ENCODE measurements at regions not wholly inside any gene's neighbourhood (a gene's known extent, or its start where the extent isn't known, plus 50 kb on each side); places are given as distances from the start of the nearest gene placed in this dataset.

DNA sequence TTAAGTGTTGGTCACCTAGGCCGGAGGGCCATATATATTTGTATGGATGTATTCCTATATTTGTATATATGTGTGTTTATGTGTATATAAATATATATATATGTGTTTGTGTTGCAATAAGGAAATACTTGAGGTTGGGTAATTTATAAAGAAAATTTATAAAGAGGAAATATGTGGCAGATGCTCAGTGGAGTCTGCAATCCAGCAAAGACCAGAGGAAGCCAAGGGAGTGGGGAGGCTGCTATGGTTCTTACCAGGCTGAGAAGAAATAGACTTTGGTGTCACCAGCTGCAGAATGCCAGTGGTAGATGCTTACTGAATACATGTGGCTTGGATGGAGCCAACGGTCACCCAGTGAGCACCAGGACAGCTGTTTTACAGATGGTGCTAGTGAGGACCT lies 97.4 kb upstream of the ELOVL5 start:
- TF ChIP-seq, protein P1, sequence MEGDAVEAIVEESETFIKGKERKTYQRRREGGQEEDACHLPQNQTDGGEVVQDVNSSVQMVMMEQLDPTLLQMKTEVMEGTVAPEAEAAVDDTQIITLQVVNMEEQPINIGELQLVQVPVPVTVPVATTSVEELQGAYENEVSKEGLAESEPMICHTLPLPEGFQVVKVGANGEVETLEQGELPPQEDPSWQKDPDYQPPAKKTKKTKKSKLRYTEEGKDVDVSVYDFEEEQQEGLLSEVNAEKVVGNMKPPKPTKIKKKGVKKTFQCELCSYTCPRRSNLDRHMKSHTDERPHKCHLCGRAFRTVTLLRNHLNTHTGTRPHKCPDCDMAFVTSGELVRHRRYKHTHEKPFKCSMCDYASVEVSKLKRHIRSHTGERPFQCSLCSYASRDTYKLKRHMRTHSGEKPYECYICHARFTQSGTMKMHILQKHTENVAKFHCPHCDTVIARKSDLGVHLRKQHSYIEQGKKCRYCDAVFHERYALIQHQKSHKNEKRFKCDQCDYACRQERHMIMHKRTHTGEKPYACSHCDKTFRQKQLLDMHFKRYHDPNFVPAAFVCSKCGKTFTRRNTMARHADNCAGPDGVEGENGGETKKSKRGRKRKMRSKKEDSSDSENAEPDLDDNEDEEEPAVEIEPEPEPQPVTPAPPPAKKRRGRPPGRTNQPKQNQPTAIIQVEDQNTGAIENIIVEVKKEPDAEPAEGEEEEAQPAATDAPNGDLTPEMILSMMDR (IDR thresholded peaks at IDR 0.05; ENCODE audit: low read depth, low read length) = no peak
- DNase-seq (ENCODE audit: low read depth in 2 of 2) = no peak
- no peak overlapping the region for H3K4me3 ChIP-seq (replicated peaks in 1 of 2; ENCODE audit: low read depth in 2 of 2, low read length in 2 of 2)

DNA sequence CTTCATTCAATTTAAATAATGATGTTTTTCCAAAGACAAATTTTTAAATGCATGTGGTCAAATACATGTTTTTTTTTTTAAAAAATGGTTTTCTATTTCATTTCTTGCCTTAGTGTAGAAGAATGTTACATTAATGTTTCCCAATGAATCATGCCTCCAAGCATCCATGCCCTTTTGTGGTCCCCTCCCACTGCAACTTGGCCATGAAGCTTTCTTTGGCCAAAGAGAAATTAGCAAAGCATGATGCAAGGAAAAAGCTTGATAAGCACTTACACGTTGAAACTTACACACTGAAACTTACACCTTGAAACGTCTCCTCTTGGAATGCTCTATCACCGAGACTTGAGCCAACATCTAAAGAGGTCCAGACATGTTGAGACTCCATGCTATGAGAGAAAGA lies 93.0 kb upstream of the ELOVL5 start:
- DNase-seq (ENCODE audit: low read depth in 2 of 2) = peak; percentile 57 to 63
- H3K4me3 ChIP-seq (replicated peaks in 1 of 2; ENCODE audit: low read depth in 2 of 2, low read length in 2 of 2) = no peak overlapping the region

DNA sequence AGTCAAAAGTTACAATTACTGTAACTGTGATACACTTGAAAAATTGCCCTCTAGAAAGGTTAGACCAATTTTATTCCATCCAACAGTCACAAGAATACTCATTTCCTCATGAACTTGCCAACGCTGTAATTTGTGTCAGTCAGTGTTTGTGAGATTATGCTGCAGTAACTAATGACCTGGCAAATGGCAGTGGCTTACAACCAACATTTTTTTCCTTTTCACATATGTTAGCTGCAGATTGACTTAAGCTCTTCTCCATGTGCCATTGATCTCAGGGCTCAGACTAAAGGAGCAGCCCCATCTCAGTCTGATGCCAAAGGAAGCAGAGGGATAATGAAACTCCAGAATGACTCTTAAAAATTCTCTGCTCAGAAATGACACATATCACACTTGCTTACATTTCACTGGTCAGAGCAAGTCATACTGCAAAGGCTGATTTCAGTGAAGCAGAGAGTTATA lies 92.3 kb upstream of the ELOVL5 start:
- DNase-seq (ENCODE audit: low read depth in 2 of 2) = no peak

More for the DNA sequence above, 93.0 kb upstream of the ELOVL5 start:
- TF ChIP-seq, protein P1 (IDR thresholded peaks at IDR 0.05; ENCODE audit: low read depth, low read length) = no peak

DNA sequence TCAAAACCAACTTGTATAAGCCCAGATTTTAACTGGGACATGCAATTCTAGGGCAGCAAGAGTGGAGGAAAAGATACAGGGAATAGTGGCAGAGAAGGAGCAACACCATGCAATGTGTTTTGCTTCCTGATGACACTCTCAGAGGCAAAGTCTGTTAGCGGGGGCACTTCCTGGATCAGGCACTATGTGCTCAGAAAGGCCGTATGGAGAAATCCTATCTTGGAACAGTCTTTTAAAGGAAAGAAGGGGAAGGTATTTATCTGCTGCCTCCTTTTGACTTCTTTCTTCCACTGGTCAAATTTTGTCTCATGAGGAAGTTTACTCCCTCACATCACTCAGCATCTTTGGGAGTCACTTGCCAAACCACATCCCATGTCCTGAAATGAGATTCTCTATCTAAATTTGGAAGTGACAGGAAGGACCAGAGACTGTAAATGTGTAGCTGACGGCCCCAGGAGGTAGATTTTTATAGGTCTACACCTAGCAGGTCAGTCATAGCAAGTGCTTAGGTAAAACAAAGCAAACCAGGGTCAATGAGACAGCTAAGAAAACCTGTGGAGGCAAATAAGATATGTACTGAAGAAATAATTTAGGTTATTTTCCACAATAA lies 91.7 kb upstream of the ELOVL5 start:
- peak; percentile 11 to 40 for DNase-seq (ENCODE audit: low read depth in 2 of 2)
- H3K4me3 ChIP-seq (replicated peaks in 1 of 2; ENCODE audit: low read depth in 2 of 2, low read length in 2 of 2) = no peak overlapping the region
- TF ChIP-seq, protein P1 (IDR thresholded peaks at IDR 0.05; ENCODE audit: low read depth, low read length) = no peak

More for the DNA sequence above, 92.3 kb upstream of the ELOVL5 start:
- TF ChIP-seq, protein P1 (IDR thresholded peaks at IDR 0.05; ENCODE audit: low read depth, low read length) = no peak
- no peak overlapping the region for H3K4me3 ChIP-seq (replicated peaks in 1 of 2; ENCODE audit: low read depth in 2 of 2, low read length in 2 of 2)

DNA sequence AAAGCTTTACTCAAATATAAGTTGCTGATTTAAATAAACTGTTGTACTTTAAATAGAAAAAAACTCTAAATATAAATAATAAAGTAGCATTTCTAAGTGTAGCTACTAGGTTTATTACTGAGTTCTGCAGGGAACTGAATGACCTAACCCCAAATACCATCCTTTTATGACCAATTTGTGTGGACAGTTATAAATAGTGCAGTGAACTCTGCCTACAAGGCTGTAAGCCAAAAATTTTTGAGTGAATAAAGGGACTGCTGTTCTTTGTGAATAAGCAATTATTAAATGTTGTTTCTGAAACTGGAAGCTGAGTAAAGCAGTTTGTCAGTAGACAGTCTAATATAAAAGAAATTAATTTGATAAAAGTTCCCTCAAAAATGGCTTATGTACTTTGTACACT lies 90.8 kb upstream of the ELOVL5 start:
- no peak overlapping the region for H3K4me3 ChIP-seq (replicated peaks in 1 of 2; ENCODE audit: low read depth in 2 of 2, low read length in 2 of 2)
- DNase-seq (ENCODE audit: low read depth in 2 of 2) = peak; percentile 70 to 75
- TF ChIP-seq, protein P1 (IDR thresholded peaks at IDR 0.05; ENCODE audit: low read depth, low read length) = no peak

DNA sequence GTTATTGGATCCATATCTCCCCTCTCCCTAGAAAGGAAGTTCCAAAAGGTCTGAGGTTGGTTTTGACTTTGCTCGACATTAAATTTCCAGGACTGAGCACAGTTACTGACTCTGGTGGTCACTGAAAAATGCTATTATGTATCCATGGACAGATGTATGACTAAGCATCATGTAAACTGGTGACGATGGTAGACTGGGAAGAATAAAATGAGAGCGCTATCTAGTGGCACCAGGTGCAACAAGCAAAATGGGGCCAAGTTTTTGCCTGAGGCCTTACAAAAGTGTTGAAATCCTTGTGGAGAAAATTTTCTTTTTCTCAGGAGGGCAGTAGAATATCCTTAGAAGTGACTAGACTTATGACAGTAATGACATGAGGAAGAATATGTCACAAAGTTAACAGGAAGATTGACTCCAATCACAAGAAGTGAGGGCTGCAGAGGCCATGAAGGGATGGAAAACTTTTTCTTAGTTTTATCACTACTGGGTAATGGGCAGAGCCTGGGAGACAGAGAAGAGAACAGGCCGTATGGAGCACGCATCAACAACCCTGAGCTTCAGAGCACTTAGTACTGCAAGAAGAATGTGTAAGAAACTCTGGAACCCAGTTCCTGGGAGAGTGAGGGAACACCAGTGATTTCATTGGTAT lies 88.9 kb upstream of the ELOVL5 start:
- DNase-seq (ENCODE audit: low read depth in 2 of 2) = peak; percentile 84 to 86

More for the DNA sequence above, 88.9 kb upstream of the ELOVL5 start:
- H3K4me3 ChIP-seq (replicated peaks in 1 of 2; ENCODE audit: low read depth in 2 of 2, low read length in 2 of 2) = no peak overlapping the region
- TF ChIP-seq, protein P1 (IDR thresholded peaks at IDR 0.05; ENCODE audit: low read depth, low read length) = peak; percentile 54
